Activated CD4-positive, alpha-beta T cell treated with anti-CD3 and anti-CD28 coated beads, Interleukin-2, amount 50 U/mL, for 16 hours (primary cell): ENCODE measurements at regions not wholly inside any gene's neighbourhood (a gene's known extent, or its start where the extent isn't known, plus 50 kb on each side); places are given as distances from the start of the nearest gene placed in this dataset.

Source experiments
- DNase-seq: peaks from one replicate; pipeline ENCODE4 v3.0.0-alpha.2; 2020

GRCh38 chr7:18154726-18155125, 127.1 kb upstream of the PRPS1L1 start:
- no peak for DNase-seq

- no peak for DNase-seq
Observed at GRCh38 chr7:18157233-18157632, 129.6 kb upstream of the PRPS1L1 start.

- DNase-seq = no peak
Observed at GRCh38 chr7:18162657-18163056, 135.0 kb upstream of the PRPS1L1 start.

GRCh38 chr7:18163091-18163490, 135.4 kb upstream of the PRPS1L1 start:
- no peak for DNase-seq

- DNase-seq = no peak
Observed at GRCh38 chr7:18165166-18165565, 137.5 kb upstream of the PRPS1L1 start.

GRCh38 chr7:18166002-18166401, 138.4 kb upstream of the PRPS1L1 start:
- no peak for DNase-seq

GRCh38 chr7:18167815-18168214, 140.2 kb upstream of the PRPS1L1 start:
- DNase-seq = no peak

- DNase-seq = no peak
Observed at GRCh38 chr7:18174996-18175395, 147.3 kb upstream of the PRPS1L1 start.

GRCh38 chr7:18175801-18176450, 148.3 kb upstream of the PRPS1L1 start:
- DNase-seq = no peak

GRCh38 chr7:18177129-18177814, 149.6 kb upstream of the PRPS1L1 start:
- DNase-seq = no peak

GRCh38 chr7:18177815-18178660, 150.4 kb upstream of the PRPS1L1 start:
- DNase-seq = peak; percentile 66

GRCh38 chr7:18179093-18179492, 151.4 kb upstream of the PRPS1L1 start:
- no peak for DNase-seq

GRCh38 chr7:18180685-18181084, 153.0 kb upstream of the PRPS1L1 start:
- DNase-seq = no peak

GRCh38 chr7:18189500-18190126, 162.0 kb upstream of the PRPS1L1 start:
- no peak for DNase-seq

GRCh38 chr7:18191341-18191740, 163.7 kb upstream of the PRPS1L1 start:
- no peak for DNase-seq

- DNase-seq = no peak
Observed at GRCh38 chr7:18191862-18192625, 164.4 kb upstream of the PRPS1L1 start.

- DNase-seq = no peak
Observed at GRCh38 chr7:18194616-18195015, 167.0 kb upstream of the PRPS1L1 start.

GRCh38 chr7:18196638-18197037, 169.0 kb upstream of the PRPS1L1 start:
- no peak for DNase-seq

GRCh38 chr7:18198868-18199267, 171.2 kb upstream of the PRPS1L1 start:
- DNase-seq = no peak

GRCh38 chr7:18200266-18200665, 172.6 kb upstream of the PRPS1L1 start:
- DNase-seq = no peak

GRCh38 chr7:18200855-18201254, 173.2 kb upstream of the PRPS1L1 start:
- no peak for DNase-seq

GRCh38 chr7:18201350-18201749, 173.7 kb upstream of the PRPS1L1 start:
- no peak for DNase-seq
